GM23338 (cell line): ENCODE measurements at regions not wholly inside any gene's neighbourhood (a gene's known extent, or its start where the extent isn't known, plus 50 kb on each side); places are given as distances from the start of the nearest gene placed in this dataset.

ENCODE experiments used
- ATAC-seq: fragments of 200-7000 bp; cut with Tn5 transposase; 3 replicates; pipeline ENCODE4 v1.9.1; 2020
- DNase-seq: peaks from one replicate; pipeline ENCODE4 v3.0.0-alpha.2; 2015; ENCODE audit warnings: low spot score
- H2AFZ ChIP-seq: fragments of 200-600 bp; sonication (generic); 2 replicates; pipeline ENCODE4 v1.8.0; 2016; ENCODE audit warnings: antibody characterized with exemption, mild to moderate bottlenecking, moderate library complexity
- H3F3A ChIP-seq: fragments of 200-600 bp; sonication (generic); replicated peaks from 2 replicates; pipeline ENCODE4 v1.8.0; 2017; ENCODE audit warnings: antibody characterized with exemption, mixed run types, low read depth
- H3K27ac ChIP-seq: fragments of 200-600 bp; sonication (generic); 2 replicates; pipeline ENCODE4 v1.6.1; 2016; ENCODE audit warnings: low read depth
- H3K27me3 ChIP-seq: fragments of 200-600 bp; sonication (generic); 2 replicates; pipeline ENCODE4 v1.8.0; 2016; ENCODE audit warnings: mild to moderate bottlenecking, mixed run types, moderate library complexity; ENCODE audit not compliant: insufficient read depth
- H3K36me3 ChIP-seq: fragments of 200-600 bp; sonication (generic); 2 replicates; pipeline ENCODE4 v1.8.0; 2016; ENCODE audit warnings: mild to moderate bottlenecking; ENCODE audit not compliant: insufficient read depth
- H3K4me1 ChIP-seq: fragments of 200-600 bp; sonication (generic); 2 replicates; pipeline ENCODE4 v1.8.0; 2016; ENCODE audit warnings: mild to moderate bottlenecking, moderate library complexity; ENCODE audit not compliant: insufficient read depth
- H3K4me2 ChIP-seq: fragments of 200-600 bp; sonication (generic); 2 replicates; pipeline ENCODE4 v1.7.1; 2017; ENCODE audit warnings: mixed run types
- H3K4me3 ChIP-seq: fragments of 200-600 bp; sonication (generic); 2 replicates; pipeline ENCODE4 v1.6.1; 2016; ENCODE audit warnings: mixed run types
- H3K79me2 ChIP-seq: fragments of 200-600 bp; sonication (generic); replicated peaks from 2 replicates; pipeline ENCODE4 v1.8.0; 2017; ENCODE audit warnings: mild to moderate bottlenecking; ENCODE audit not compliant: insufficient read depth
- H3K9me2 ChIP-seq: fragments of 200-600 bp; sonication (generic); 2 replicates; pipeline ENCODE4 v1.8.0; 2017; ENCODE audit not compliant: insufficient read depth
- H4K20me1 ChIP-seq: fragments of 200-600 bp; sonication (generic); replicated peaks from 2 replicates; pipeline ENCODE4 v1.8.0; 2017; ENCODE audit warnings: mild to moderate bottlenecking; ENCODE audit not compliant: insufficient read depth
- H3K27ac Mint-ChIP-seq: 2 replicates; pipeline ENCODE4 v1.8.0; 2020; ENCODE audit warnings: inconsistent platforms, mild to moderate bottlenecking, moderate library complexity, mixed read lengths
- H3K27me3 Mint-ChIP-seq: 3 replicates; pipeline ENCODE4 v1.8.0; 2022; ENCODE audit warnings: low read depth, mild to moderate bottlenecking, moderate library complexity, mixed read lengths, inconsistent platforms; ENCODE audit not compliant: insufficient read depth, poor library complexity
- H3K36me3 Mint-ChIP-seq: 3 replicates; pipeline ENCODE4 v1.8.0; 2021; ENCODE audit warnings: low read depth, mild to moderate bottlenecking, inconsistent platforms, moderate library complexity, mixed read lengths
- H3K4me1 Mint-ChIP-seq: 3 replicates; pipeline ENCODE4 v1.8.0; 2020; ENCODE audit warnings: mild to moderate bottlenecking, inconsistent platforms, mixed read lengths
- H3K4me3 Mint-ChIP-seq: 3 replicates; pipeline ENCODE4 v1.8.0; 2021; ENCODE audit warnings: moderate library complexity, mild to moderate bottlenecking, inconsistent platforms, mixed read lengths
- H3K9me3 Mint-ChIP-seq: 3 replicates; pipeline ENCODE4 v1.8.0; 2020; ENCODE audit warnings: moderate library complexity, mild to moderate bottlenecking, inconsistent platforms, mixed read lengths
- EZH2 ChIP-seq: fragments of 200-600 bp; sonication (generic); IDR thresholded peaks from one replicate; pipeline ENCODE4 v1.8.0; 2017; ENCODE audit warnings: antibody characterized with exemption, mild to moderate bottlenecking, low read depth; ENCODE audit not compliant: unreplicated experiment
- EZH2phosphoT487 ChIP-seq: fragments of 200-600 bp; sonication (generic); IDR thresholded peaks from one replicate; pipeline ENCODE4 v1.8.1; 2018; ENCODE audit warnings: antibody characterized with exemption; ENCODE audit not compliant: unreplicated experiment
- NANOG ChIP-seq: IDR thresholded peaks from 2 replicates; pipeline ENCODE4 v1.6.1; 2016; ENCODE audit warnings: antibody characterized with exemption, borderline replicate concordance
- STAT1 ChIP-seq: IDR thresholded peaks from one replicate; pipeline ENCODE4 v1.6.1; 2016; ENCODE audit warnings: antibody characterized with exemption; ENCODE audit not compliant: unreplicated experiment
- ZNF331 ChIP-seq: fragments of 250-450 bp; sonication (Bioruptor Pico); IDR thresholded peaks from 2 replicates; pipeline ENCODE4 v1.5.0; 2020; ENCODE audit warnings: low read depth, mild to moderate bottlenecking, moderate library complexity
- TF ChIP-seq, protein P1 (sequence below): IDR thresholded peaks from one replicate; pipeline ENCODE4 v1.6.1; 2018; ENCODE audit warnings: antibody characterized with exemption; ENCODE audit not compliant: unreplicated experiment
- TF ChIP-seq, protein P2 (sequence below): fragments of 250-450 bp; sonication (Bioruptor Pico); IDR thresholded peaks from 2 replicates; pipeline ENCODE4 v1.5.0; 2020; ENCODE audit warnings: mild to moderate bottlenecking, moderate library complexity

DNA sequence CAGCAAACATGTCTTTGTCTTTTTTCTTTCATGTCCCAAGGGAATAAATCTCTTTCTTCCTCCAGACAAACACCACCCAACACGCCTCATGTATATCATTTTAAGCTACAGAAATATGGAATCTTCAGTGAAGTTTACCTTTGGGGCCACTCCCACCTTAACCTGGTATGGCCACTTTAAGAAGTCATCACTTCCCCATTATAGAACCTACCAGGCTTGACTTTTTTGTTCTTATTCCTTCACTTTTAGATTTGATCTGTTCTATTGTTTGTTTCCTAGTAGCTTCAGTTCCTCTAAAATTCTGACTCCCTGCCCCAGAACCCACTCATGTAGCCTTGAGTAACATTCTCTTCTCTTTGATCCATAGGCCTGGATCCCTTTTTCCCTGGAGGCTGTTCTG lies 226.3 kb downstream of the HLX start:
- DNase-seq, result no peak
- no peak overlapping the region for H3K4me3 Mint-ChIP-seq

DNA sequence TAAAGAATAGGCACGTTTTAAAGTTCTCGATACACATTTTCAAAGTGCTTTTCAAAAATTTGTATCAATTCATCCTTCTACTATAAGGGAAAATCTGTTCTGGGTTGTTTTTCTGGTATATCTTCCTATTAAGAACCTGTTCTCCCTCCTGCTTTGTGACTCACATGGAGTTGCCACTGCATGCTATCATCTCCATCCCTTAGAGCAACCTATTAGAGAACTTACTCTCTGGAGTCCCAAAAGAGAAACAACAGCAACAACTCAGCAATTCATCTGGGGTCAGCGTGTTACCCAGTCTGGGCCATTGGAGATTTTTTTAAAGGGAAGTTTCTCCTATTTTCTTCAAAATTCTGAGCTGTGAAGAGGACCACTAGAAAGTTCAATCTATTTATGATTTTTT lies 227.4 kb downstream of the HLX start:
- no peak overlapping the region for H2AFZ ChIP-seq
- no peaks in the 10 kb centered on the region for H3F3A ChIP-seq
- H3K4me1 Mint-ChIP-seq, result no peaks in the 10 kb centered on the region
- no peaks in the 10 kb centered on the region for H4K20me1 ChIP-seq
- no peaks in the 10 kb centered on the region for H3K36me3 Mint-ChIP-seq
- DNase-seq (no peak), ATAC-seq (no peak)
- H3K4me3 ChIP-seq, result no peak overlapping the region
- peaks cover 3% of the 10 kb centered on the region; the same call in 1 of the 3 replicates for H3K9me3 Mint-ChIP-seq
- no peaks in the 10 kb centered on the region for H3K4me1 ChIP-seq
- H3K27ac Mint-ChIP-seq, result no peak overlapping the region
- peaks cover 2% of the 10 kb centered on the region for H3K27me3 Mint-ChIP-seq
- no peaks in the 10 kb centered on the region for H3K27me3 ChIP-seq
- H3K4me3 Mint-ChIP-seq, result no peak overlapping the region
- no peak overlapping the region for H3K27ac ChIP-seq
- no peak overlapping the region for H3K4me2 ChIP-seq
- no peaks in the 10 kb centered on the region for H3K36me3 ChIP-seq
- H3K9me2 ChIP-seq, result no peaks in the 10 kb centered on the region; the same call in 1 of the 2 replicates
- no peaks in the 10 kb centered on the region for H3K79me2 ChIP-seq
- TF ChIP-seq ZNF331 (CRISPR knock-in tag) (no peak), EZH2 (no peak), NANOG (no peak), EZH2phosphoT487 (no peak), STAT1 (no peak)
- TF ChIP-seq, protein P1, sequence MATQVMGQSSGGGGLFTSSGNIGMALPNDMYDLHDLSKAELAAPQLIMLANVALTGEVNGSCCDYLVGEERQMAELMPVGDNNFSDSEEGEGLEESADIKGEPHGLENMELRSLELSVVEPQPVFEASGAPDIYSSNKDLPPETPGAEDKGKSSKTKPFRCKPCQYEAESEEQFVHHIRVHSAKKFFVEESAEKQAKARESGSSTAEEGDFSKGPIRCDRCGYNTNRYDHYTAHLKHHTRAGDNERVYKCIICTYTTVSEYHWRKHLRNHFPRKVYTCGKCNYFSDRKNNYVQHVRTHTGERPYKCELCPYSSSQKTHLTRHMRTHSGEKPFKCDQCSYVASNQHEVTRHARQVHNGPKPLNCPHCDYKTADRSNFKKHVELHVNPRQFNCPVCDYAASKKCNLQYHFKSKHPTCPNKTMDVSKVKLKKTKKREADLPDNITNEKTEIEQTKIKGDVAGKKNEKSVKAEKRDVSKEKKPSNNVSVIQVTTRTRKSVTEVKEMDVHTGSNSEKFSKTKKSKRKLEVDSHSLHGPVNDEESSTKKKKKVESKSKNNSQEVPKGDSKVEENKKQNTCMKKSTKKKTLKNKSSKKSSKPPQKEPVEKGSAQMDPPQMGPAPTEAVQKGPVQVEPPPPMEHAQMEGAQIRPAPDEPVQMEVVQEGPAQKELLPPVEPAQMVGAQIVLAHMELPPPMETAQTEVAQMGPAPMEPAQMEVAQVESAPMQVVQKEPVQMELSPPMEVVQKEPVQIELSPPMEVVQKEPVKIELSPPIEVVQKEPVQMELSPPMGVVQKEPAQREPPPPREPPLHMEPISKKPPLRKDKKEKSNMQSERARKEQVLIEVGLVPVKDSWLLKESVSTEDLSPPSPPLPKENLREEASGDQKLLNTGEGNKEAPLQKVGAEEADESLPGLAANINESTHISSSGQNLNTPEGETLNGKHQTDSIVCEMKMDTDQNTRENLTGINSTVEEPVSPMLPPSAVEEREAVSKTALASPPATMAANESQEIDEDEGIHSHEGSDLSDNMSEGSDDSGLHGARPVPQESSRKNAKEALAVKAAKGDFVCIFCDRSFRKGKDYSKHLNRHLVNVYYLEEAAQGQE, result no peak

More for the DNA sequence above, 226.3 kb downstream of the HLX start:
- Mint-ChIP-seq H3K9me3 (peaks cover 3% of the 10 kb centered on the region; the same call in 1 of the 3 replicates), H3K27ac (no peak overlapping the region), H3K36me3 (no peaks in the 10 kb centered on the region), H3K4me1 (no peaks in the 10 kb centered on the region), H3K27me3 (peaks cover 2% of the 10 kb centered on the region)
- H3F3A ChIP-seq, result no peaks in the 10 kb centered on the region
- TF ChIP-seq, protein P2, sequence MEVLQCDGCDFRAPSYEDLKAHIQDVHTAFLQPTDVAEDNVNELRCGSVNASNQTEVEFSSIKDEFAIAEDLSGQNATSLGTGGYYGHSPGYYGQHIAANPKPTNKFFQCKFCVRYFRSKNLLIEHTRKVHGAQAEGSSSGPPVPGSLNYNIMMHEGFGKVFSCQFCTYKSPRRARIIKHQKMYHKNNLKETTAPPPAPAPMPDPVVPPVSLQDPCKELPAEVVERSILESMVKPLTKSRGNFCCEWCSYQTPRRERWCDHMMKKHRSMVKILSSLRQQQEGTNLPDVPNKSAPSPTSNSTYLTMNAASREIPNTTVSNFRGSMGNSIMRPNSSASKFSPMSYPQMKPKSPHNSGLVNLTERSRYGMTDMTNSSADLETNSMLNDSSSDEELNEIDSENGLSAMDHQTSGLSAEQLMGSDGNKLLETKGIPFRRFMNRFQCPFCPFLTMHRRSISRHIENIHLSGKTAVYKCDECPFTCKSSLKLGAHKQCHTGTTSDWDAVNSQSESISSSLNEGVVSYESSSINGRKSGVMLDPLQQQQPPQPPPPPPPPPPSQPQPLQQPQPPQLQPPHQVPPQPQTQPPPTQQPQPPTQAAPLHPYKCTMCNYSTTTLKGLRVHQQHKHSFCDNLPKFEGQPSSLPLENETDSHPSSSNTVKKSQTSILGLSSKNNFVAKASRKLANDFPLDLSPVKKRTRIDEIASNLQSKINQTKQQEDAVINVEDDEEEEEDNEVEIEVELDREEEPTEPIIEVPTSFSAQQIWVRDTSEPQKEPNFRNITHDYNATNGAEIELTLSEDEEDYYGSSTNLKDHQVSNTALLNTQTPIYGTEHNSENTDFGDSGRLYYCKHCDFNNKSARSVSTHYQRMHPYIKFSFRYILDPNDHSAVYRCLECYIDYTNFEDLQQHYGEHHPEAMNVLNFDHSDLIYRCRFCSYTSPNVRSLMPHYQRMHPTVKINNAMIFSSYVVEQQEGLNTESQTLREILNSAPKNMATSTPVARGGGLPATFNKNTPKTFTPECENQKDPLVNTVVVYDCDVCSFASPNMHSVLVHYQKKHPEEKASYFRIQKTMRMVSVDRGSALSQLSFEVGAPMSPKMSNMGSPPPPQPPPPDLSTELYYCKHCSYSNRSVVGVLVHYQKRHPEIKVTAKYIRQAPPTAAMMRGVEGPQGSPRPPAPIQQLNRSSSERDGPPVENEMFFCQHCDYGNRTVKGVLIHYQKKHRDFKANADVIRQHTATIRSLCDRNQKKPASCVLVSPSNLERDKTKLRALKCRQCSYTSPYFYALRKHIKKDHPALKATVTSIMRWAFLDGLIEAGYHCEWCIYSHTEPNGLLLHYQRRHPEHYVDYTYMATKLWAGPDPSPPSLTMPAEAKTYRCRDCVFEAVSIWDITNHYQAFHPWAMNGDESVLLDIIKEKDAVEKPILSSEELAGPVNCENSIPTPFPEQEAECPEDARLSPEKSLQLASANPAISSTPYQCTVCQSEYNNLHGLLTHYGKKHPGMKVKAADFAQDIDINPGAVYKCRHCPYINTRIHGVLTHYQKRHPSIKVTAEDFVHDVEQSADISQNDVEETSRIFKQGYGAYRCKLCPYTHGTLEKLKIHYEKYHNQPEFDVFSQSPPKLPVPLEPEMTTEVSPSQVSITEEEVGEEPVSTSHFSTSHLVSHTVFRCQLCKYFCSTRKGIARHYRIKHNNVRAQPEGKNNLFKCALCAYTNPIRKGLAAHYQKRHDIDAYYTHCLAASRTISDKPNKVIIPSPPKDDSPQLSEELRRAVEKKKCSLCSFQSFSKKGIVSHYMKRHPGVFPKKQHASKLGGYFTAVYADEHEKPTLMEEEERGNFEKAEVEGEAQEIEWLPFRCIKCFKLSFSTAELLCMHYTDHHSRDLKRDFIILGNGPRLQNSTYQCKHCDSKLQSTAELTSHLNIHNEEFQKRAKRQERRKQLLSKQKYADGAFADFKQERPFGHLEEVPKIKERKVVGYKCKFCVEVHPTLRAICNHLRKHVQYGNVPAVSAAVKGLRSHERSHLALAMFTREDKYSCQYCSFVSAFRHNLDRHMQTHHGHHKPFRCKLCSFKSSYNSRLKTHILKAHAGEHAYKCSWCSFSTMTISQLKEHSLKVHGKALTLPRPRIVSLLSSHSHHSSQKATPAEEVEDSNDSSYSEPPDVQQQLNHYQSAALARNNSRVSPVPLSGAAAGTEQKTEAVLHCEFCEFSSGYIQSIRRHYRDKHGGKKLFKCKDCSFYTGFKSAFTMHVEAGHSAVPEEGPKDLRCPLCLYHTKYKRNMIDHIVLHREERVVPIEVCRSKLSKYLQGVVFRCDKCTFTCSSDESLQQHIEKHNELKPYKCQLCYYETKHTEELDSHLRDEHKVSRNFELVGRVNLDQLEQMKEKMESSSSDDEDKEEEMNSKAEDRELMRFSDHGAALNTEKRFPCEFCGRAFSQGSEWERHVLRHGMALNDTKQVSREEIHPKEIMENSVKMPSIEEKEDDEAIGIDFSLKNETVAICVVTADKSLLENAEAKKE (CRISPR knock-in tag), result no peak
- no peak overlapping the region for H3K27ac ChIP-seq
- H3K4me1 ChIP-seq, result no peaks in the 10 kb centered on the region
- H3K9me2 ChIP-seq, result no peaks in the 10 kb centered on the region; the same call in 1 of the 2 replicates
- H3K4me3 ChIP-seq, result no peak overlapping the region
- H3K36me3 ChIP-seq, result no peaks in the 10 kb centered on the region
- H3K79me2 ChIP-seq, result no peaks in the 10 kb centered on the region
- no peak for ATAC-seq
- no peak overlapping the region for H2AFZ ChIP-seq
- no peak overlapping the region for H3K4me2 ChIP-seq
- H4K20me1 ChIP-seq, result no peaks in the 10 kb centered on the region
- H3K27me3 ChIP-seq, result no peaks in the 10 kb centered on the region
